ENCODE measurements at regions not wholly inside any gene's neighbourhood (a gene's known extent, or its start where the extent isn't known, plus 50 kb on each side); places are given as distances from the start of the nearest gene placed in this dataset.

DNA sequence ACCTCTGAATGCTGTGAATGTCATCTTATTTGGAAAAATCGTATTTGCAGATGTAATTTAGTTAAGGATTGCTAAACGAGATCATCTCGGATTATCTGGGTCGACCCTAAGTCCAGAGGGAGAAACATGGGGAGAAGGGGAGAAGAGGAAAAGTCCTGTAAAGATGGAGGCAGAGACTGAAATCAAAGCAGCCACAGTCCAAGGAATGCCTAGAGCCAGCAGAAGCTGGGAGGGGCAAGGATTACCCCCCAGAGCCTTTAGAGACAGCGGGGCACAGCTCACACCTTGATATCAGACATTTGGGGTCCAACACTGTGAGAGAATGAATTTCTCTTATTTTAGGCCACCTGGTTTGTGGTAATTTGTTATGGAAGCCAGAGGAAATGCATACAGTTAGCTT, 104.9 kb upstream of the YPEL5 start:
- TF ChIP-seq, protein P1, sequence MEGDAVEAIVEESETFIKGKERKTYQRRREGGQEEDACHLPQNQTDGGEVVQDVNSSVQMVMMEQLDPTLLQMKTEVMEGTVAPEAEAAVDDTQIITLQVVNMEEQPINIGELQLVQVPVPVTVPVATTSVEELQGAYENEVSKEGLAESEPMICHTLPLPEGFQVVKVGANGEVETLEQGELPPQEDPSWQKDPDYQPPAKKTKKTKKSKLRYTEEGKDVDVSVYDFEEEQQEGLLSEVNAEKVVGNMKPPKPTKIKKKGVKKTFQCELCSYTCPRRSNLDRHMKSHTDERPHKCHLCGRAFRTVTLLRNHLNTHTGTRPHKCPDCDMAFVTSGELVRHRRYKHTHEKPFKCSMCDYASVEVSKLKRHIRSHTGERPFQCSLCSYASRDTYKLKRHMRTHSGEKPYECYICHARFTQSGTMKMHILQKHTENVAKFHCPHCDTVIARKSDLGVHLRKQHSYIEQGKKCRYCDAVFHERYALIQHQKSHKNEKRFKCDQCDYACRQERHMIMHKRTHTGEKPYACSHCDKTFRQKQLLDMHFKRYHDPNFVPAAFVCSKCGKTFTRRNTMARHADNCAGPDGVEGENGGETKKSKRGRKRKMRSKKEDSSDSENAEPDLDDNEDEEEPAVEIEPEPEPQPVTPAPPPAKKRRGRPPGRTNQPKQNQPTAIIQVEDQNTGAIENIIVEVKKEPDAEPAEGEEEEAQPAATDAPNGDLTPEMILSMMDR (IDR thresholded peaks at IDR 0.05; ENCODE audit: insufficient read depth, low read length, poor library complexity, severe bottlenecking) = no peak
- TF ChIP-seq EZH2phosphoT487 (conservative IDR thresholded peaks at IDR 0.05; ENCODE audit: low read length) = no peak

Data from SU-DHL-6 (cell line).